ENCODE measurements at regions not wholly inside any gene's neighbourhood (a gene's known extent, or its start where the extent isn't known, plus 50 kb on each side); places are given as distances from the start of the nearest gene placed in this dataset.

GRCh38 chrX:13470685-13470977 is 98.8 kb upstream of the EGFL6 start:
- ATAC-seq (ENCODE audit: poor library complexity) = no peak
- Mint-ChIP-seq H3K36me3 (ENCODE audit: low read depth) (peaks cover 6% of the 10 kb centered on the region), H3K9me3 (no peaks in the 10 kb centered on the region), H3K4me1 (ENCODE audit: low read depth) (peaks cover 28% of the 10 kb centered on the region), H3K27ac (no peak overlapping the region), H3K4me3 (no peak overlapping the region), H3K27me3 (no peaks in the 10 kb centered on the region)
- no peak overlapping the region for H3K27ac ChIP-seq (ENCODE audit: low read depth in 1 of 2, low read length in 2 of 2)
- peaks cover 7% of the 10 kb centered on the region for H3K4me1 ChIP-seq (ENCODE audit: insufficient read depth, low read length)
- no peaks in the 10 kb centered on the region for H3K36me3 ChIP-seq (ENCODE audit: insufficient read depth, low read length)
- ChIA-PET POLR2A (no interaction called here), CTCF (no interaction called here)
- no peaks in the 10 kb centered on the region for H3K9me3 ChIP-seq (ENCODE audit: control insufficient read depth in 1 of 2, insufficient read depth in 1 of 2, low read length in 2 of 2)
- H3K27me3 ChIP-seq (ENCODE audit: control insufficient read depth in 1 of 2, insufficient read depth in 2 of 2, low read length in 2 of 2) = no peaks in the 10 kb centered on the region
- no peak overlapping the region for H3K4me3 ChIP-seq (ENCODE audit: low read length)
- DNase-seq = no peak
- intact Hi-C loops (cut with DNase I, micrococcal nuclease) = no loop called here
- no peak for TF ChIP-seq CTCF (IDR thresholded peaks at IDR 0.05)

- Mint-ChIP-seq H3K27ac (no peak overlapping the region), H3K4me1 (ENCODE audit: low read depth) (peaks cover 28% of the 10 kb centered on the region), H3K9me3 (no peaks in the 10 kb centered on the region), H3K4me3 (no peak overlapping the region), H3K27me3 (no peaks in the 10 kb centered on the region), H3K36me3 (ENCODE audit: low read depth) (peaks cover 6% of the 10 kb centered on the region)
- ChIA-PET CTCF (no interaction called here), POLR2A (no interaction called here)
- intact Hi-C loops (cut with DNase I, micrococcal nuclease) = no loop called here
- Histone ChIP-seq H3K4me1 (ENCODE audit: insufficient read depth, low read length) (peaks cover 7% of the 10 kb centered on the region), H3K27ac (ENCODE audit: low read depth in 1 of 2, low read length in 2 of 2) (no peak overlapping the region), H3K27me3 (ENCODE audit: control insufficient read depth in 1 of 2, insufficient read depth in 2 of 2, low read length in 2 of 2) (no peaks in the 10 kb centered on the region), H3K36me3 (ENCODE audit: insufficient read depth, low read length) (no peaks in the 10 kb centered on the region), H3K9me3 (ENCODE audit: control insufficient read depth in 1 of 2, insufficient read depth in 1 of 2, low read length in 2 of 2) (no peaks in the 10 kb centered on the region), H3K4me3 (ENCODE audit: low read length) (no peak overlapping the region)
- ATAC-seq (ENCODE audit: poor library complexity) (no peak), DNase-seq (no peak)
- no peak for TF ChIP-seq CTCF (IDR thresholded peaks at IDR 0.05)
These were observed 99.3 kb upstream of the EGFL6 start for GRCh38 chrX:13469963-13470684.

GRCh38 chrX:13468096-13468495 is 101.3 kb upstream of the EGFL6 start:
- no peak overlapping the region for H3K4me3 ChIP-seq (ENCODE audit: low read length)
- H3K36me3 ChIP-seq (ENCODE audit: insufficient read depth, low read length) = no peaks in the 10 kb centered on the region
- H3K27me3 ChIP-seq (ENCODE audit: control insufficient read depth in 1 of 2, insufficient read depth in 2 of 2, low read length in 2 of 2) = no peaks in the 10 kb centered on the region
- ATAC-seq (ENCODE audit: poor library complexity) (no peak), DNase-seq (no peak)
- ChIA-PET CTCF (no interaction called here), POLR2A (no interaction called here)
- intact Hi-C loops (cut with DNase I, micrococcal nuclease) = no loop called here
- Mint-ChIP-seq H3K36me3 (ENCODE audit: low read depth) (no peaks in the 10 kb centered on the region), H3K9me3 (no peaks in the 10 kb centered on the region), H3K4me3 (no peak overlapping the region), H3K27me3 (no peaks in the 10 kb centered on the region), H3K4me1 (ENCODE audit: low read depth) (peaks cover 10% of the 10 kb centered on the region), H3K27ac (no peak overlapping the region)
- H3K4me1 ChIP-seq (ENCODE audit: insufficient read depth, low read length) = no peaks in the 10 kb centered on the region
- no peaks in the 10 kb centered on the region for H3K9me3 ChIP-seq (ENCODE audit: control insufficient read depth in 1 of 2, insufficient read depth in 1 of 2, low read length in 2 of 2)
- TF ChIP-seq CTCF (IDR thresholded peaks at IDR 0.05) = no peak
- no peak overlapping the region for H3K27ac ChIP-seq (ENCODE audit: low read depth in 1 of 2, low read length in 2 of 2)
